ENCODE measurements at regions not wholly inside any gene's neighbourhood (a gene's known extent, or its start where the extent isn't known, plus 50 kb on each side); places are given as distances from the start of the nearest gene placed in this dataset.

DNA sequence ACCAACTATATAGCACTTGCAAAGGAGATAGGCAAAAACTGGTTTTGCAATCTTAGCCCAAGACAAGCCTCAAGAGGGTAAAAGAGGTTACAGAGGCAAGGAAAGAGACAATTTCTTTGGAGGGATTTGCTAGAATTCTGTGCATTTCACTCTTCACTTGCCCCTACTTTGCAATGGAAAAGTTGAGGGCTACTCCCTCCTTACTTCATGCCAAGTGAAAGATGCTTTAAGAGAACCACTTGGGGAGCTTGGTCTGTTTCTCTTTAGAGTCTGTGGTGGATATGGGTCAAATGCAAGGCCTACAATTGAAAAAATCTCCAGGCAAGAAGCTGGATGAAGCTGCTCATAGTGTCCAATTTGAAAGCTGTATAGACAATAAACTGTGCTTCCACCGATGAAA lies 167.7 kb upstream of the DIO2 start:
- no peak for DNase-seq (ENCODE audit: low read depth in 2 of 2)

DNA sequence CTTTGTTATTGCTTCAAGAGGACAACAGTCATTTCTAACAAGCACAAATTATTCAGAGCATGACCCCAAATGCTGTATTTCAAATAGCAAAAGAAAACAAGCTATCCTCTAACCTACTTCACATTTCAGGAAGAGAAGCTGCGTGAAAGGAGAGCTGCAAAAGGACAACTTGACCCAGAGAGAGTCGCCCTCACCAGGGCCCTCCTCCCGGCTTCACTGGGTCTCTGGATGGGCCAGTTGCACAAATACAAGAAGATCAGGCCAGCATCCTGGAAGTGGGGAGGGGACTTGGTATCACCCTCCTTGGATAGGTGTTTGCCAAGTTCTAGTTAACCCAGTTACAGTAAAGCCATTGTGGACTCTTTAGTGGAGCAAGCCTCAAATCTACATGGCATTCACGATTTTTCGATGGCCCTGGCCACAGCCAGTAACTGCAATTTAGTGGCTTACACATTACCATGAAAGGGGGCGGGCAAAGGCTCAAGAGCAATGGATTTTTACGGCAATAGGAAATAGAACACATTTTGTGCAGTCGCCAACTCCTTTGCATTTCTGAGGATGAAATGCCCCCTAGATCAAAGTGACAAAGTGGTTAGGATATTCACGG lies 166.9 kb upstream of the DIO2 start:
- no peak for DNase-seq (ENCODE audit: low read depth in 2 of 2)

DNA sequence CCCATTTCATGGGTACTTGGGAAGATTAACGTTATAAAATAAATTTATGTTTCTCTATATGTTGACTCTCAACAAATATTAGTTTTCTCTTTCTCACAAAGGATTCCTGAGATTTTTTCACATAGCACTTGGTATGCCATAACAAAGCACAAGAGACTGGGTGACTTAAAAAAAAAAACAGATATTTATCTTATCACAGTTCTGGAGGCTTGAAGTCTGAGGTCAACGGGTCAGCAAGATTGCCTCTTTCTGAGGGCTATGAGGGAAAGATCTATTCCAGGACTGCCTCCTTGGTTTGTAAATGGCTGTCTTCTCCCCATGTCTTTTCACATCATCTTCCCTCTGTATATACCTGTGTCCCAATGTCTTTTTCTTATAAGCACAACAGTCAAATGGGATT lies 153.5 kb upstream of the DIO2 start:
- DNase-seq (ENCODE audit: low read depth in 2 of 2), result no peak

- peak; percentile 5 to 27 for DNase-seq (ENCODE audit: low read depth in 2 of 2)
Measured at GRCh38 chr14:80364274-80364673, 153.0 kb upstream of the DIO2 start.

DNA sequence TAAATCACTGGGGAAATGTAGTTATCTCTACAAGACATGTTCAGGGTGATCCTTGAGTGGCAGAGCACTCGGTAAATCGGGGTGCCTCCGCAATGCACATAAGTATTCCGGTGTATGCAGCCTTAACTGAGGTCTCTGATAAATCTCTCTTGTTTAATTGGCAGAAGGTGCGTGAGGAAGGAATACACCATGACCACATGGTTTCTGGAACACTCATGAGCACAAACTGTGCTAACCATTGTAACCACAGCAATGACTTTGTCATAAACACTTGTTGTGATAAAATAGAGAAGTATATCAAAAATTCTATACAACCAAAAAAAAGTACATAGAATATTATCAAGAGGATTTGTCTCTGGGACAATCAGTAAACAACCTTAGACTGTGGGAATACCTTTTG lies 146.8 kb upstream of the DIO2 start:
- DNase-seq (ENCODE audit: low read depth in 2 of 2), result no peak

DNA sequence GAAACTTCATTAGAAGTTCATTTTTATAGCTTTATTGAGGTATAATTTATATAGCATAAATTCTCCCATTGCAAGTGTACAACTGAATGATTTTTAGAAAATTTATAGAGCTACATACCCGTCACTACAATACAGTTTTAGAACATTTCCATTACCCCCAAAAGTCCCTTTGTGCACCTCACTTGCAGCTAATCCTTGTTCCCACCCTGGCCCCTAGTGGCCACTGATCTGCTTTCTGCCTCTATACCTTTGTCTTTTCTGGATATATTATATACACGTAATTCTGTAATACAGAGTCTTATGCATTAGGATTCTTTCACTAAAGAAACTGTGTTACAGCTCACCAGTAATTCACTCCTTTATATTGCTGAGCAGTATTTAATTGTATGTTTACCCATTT lies 145.1 kb upstream of the DIO2 start:
- DNase-seq (ENCODE audit: low read depth in 2 of 2), result peak; percentile 4 to 6

DNA sequence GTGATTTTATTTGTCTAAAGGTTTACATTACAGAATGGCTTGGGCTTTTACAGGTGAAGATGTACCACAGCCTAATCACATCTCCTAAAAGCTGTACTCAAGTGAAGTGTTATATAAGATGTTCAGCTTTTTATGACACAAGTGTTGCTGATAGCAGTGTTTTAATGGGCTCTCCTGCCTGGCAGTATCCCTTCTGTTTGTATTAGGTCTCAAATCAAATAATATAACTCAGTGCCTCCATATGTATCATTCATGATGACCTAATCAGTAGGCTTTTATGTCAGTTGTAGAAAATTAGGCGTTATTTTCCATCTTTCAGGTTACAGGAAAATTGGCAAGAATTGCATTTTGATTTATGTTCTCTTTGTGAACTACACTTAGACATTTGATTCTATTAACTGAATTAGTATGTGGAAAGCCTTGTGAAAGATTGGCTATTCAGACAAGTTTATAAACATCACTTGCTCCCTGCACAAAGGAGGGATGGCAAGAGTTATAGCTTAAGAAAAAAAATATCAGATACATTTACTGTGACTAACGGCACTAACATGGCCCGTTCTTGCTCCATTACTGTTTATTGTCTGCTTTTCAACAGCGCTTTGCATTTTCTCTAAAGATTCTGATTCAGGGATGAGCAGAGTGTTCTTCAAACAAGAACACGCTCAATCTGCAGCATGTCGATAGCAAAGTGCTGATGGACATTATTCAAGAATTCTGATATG lies 143.7 kb upstream of the DIO2 start:
- DNase-seq (ENCODE audit: low read depth in 2 of 2), result no peak

- no peak for DNase-seq (ENCODE audit: low read depth in 2 of 2)
Measured at GRCh38 chr14:80352471-80352870, 141.2 kb upstream of the DIO2 start.

GRCh38 chr14:80350707-80351106 lies 139.4 kb upstream of the DIO2 start:
- DNase-seq (ENCODE audit: low read depth in 2 of 2), result no peak

- no peak for DNase-seq (ENCODE audit: low read depth in 2 of 2)
Measured at GRCh38 chr14:80346395-80346794, 135.1 kb upstream of the DIO2 start.

GRCh38 chr14:80344208-80344607 lies 132.9 kb upstream of the DIO2 start:
- DNase-seq (ENCODE audit: low read depth in 2 of 2), result no peak

DNA sequence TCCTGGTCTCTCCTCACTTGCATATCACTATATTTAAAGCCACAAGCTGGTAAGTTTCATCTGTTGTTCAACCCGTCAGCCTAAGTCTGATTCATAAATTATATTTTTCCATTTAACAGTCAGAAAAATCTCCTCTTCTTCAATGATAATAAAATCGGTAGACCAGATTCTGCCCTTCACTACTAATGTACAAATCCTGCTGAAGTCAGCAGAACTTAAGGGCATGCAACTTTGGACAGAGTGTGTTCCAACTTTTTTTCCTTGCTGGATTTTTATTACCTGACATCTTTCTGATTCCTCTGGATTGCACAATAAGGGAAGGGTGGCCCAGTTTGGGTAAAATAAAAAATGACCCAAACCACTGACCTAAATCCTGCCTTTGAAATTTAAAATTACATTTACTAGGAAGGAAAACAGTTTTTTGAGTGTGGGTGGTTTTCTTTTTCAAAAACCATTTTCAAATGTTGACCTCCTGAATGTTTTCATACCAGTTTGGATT lies 125.4 kb upstream of the DIO2 start:
- no peak for DNase-seq (ENCODE audit: low read depth in 2 of 2)

- no peak for DNase-seq (ENCODE audit: low read depth in 2 of 2)
Measured at GRCh38 chr14:80325688-80326087, 114.4 kb upstream of the DIO2 start.

- DNase-seq (ENCODE audit: low read depth in 2 of 2), result no peak
Measured at GRCh38 chr14:80325112-80325511, 113.8 kb upstream of the DIO2 start.

GRCh38 chr14:80324649-80325048 lies 113.3 kb upstream of the DIO2 start:
- DNase-seq (ENCODE audit: low read depth in 2 of 2), result no peak

DNA sequence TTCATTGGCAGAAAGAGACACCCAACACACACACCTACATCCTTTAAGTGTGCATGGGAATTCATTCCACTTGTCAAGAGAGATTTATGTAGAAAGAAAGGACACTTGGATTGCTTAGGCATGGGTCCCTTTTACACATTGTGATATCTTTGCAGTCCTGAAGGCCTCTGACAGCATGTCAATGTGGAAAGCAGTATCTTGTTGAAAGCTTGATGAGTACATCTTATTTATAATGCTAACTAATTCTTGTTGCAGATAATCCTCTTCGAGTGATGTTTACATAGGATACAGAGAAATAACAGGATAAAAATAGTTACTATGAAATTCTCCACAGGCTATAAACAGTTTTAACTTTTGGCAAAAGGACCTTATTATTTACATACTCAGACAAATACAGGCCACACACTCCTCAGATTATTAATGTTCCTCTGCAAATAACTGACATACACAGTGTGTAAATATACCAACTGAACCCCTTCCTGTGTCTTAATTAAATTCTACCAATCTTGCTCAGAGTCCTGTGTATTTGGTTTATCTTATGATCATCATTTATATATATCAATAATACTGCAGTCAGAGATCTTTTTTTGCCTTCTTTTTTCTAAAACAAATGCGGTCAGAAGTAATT lies 111.8 kb upstream of the DIO2 start:
- no peak for DNase-seq (ENCODE audit: low read depth in 2 of 2)

GRCh38 chr14:80316441-80316840 lies 105.1 kb upstream of the DIO2 start:
- no peak for DNase-seq (ENCODE audit: low read depth in 2 of 2)

GRCh38 chr14:80315681-80316080 lies 104.4 kb upstream of the DIO2 start:
- no peak for DNase-seq (ENCODE audit: low read depth in 2 of 2)

GRCh38 chr14:80313806-80314205 lies 102.5 kb upstream of the DIO2 start:
- no peak for DNase-seq (ENCODE audit: low read depth in 2 of 2)

GRCh38 chr14:80310938-80311750 lies 99.8 kb upstream of the DIO2 start:
- peak in 1 of 2 donors; percentile 46 for DNase-seq (ENCODE audit: low read depth in 2 of 2)

DNA sequence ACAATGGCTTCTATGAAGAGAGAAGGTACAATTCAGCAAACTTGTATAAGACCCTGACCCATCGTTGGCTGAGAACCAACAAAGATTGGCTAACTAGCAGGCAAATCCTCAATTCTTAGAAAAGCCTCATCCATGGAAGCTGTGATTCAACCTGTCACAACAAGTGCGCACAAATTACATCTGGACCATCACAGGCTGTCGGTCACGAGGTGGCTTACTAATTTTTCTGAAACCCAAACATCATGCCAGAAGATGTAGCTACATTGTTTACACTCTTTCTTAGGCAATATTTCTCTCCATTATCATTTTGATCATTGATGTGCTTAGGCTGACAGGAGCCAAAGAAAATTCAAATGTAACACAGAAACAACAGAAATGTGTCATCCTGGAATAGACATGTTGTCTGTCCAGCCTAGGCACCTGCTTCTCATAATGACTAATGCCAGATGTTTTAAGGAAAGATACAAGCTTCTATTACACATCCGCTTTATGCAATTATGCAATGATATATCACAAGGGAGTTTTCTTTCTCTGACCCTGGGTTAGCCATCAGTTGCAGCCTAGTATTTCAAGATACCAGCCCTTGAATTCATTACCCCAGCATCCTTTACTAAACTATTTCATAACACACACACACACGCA lies 92.9 kb upstream of the DIO2 start:
- DNase-seq (ENCODE audit: low read depth in 2 of 2), result no peak

- no peak for DNase-seq (ENCODE audit: low read depth in 2 of 2)
Measured at GRCh38 chr14:80300351-80300750, 89.0 kb upstream of the DIO2 start.
